Left lung (tissue), 4 donors: ENCODE measurements at regions not wholly inside any gene's neighbourhood (a gene's known extent, or its start where the extent isn't known, plus 50 kb on each side); places are given as distances from the start of the nearest gene placed in this dataset.

Experiments used
- ATAC-seq: fragments of 200-7000 bp; cut with Tn5 transposase; one replicate; pipeline ENCODE4 v1.9.1; 2020; ENCODE audit warnings: moderate library complexity
- DNase-seq, 4 donors: peaks; one replicate each; pipeline ENCODE4 v3.0.0-alpha.2; 2013 to 2020
- H3K27ac ChIP-seq, 2 donors: fragments of 200-600 bp; sonication (generic) in 1 of 2; one replicate each; pipeline versions ENCODE4 v1.5.0 to v1.8.0; 2020 to 2021
- H3K27me3 ChIP-seq, 2 donors: fragments of 200-600 bp; sonication (generic) in 1 of 2; one replicate each; pipeline versions ENCODE4 v1.5.0 to v1.8.0; 2020 to 2021
- H3K36me3 ChIP-seq, 2 donors: fragments of 200-600 bp; sonication (generic) in 1 of 2; one replicate each; pipeline versions ENCODE4 v1.5.0 to v1.8.0; 2020 to 2021
- H3K4me1 ChIP-seq, 2 donors: fragments of 200-600 bp; one replicate each; pipeline ENCODE4 v1.8.0; 2021
- H3K4me3 ChIP-seq, 2 donors: fragments of 200-600 bp; sonication (generic) in 1 of 2; one replicate each; pipeline versions ENCODE4 v1.5.0 to v1.8.0; 2020 to 2021; ENCODE audit warnings: mild to moderate bottlenecking in 1 of 2
- H3K9me3 ChIP-seq, 2 donors: fragments of 200-600 bp; sonication (generic) in 1 of 2; one replicate each; pipeline versions ENCODE4 v1.5.0 to v1.8.0; 2020 to 2021
- CTCF ChIP-seq, 2 donors: fragments of 200-600 bp; sonication (generic) in 1 of 2; IDR thresholded peaks; one replicate each; pipeline versions ENCODE4 v1.5.0 to v1.8.0; 2021; ENCODE audit warnings: antibody characterized with exemption in 2 of 2
- intact Hi-C, 2 donors: fragments of 100-400 bp; cut with DNase I; formaldehyde crosslinking; loops; one replicate each; pipeline versions ENCODE4 v1.11.2 to v1.14.2; 2022
- donor health status: DM: no; HTN: yes; CAD: no.
- donor health status: DM: no; HTN: no; CAD: no.

- Histone ChIP-seq H3K4me1 (no peaks in the 10 kb centered on the region), H3K4me3 (no peak overlapping the region), H3K27me3 (no peaks in the 10 kb centered on the region), H3K27ac (no peak overlapping the region), H3K36me3 (no peaks in the 10 kb centered on the region), H3K9me3 (no peaks in the 10 kb centered on the region)
- TF ChIP-seq CTCF (IDR thresholded peaks at IDR 0.05) = no peak
- no peak for ATAC-seq
- intact Hi-C loops = no loop called here
- no peak for DNase-seq
These were observed 92.2 kb upstream of the RAD23B start for GRCh38 chr9:107190936-107191290.

DNA sequence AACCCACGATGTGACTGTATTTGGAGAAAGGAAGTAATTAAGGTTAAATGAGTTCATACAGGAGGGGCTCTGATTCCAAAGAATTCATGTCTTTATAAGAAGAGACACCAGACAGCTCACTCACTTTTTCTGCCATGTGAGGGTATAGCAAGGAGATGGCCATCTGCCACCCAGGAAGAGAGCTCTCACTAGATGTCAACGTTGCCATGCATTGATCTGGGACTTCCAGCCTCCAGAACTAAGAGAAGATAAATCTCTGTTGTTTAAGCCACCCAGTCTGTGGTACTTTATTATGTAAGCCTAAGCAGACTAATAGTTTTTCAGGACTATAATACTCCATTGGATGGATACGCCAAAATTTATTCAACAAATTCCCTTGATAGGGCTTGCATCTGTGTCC lies 89.8 kb upstream of the RAD23B start:
- no peak for ATAC-seq
- intact Hi-C loops = no loop called here
- no peaks in the 10 kb centered on the region for H3K9me3 ChIP-seq

GRCh38 chr9:107198718-107199117 lies 84.4 kb upstream of the RAD23B start:
- intact Hi-C loops = no loop called here
- H3K36me3 ChIP-seq = no peaks in the 10 kb centered on the region
- no peaks in the 10 kb centered on the region for H3K4me1 ChIP-seq
- no peaks in the 10 kb centered on the region for H3K27me3 ChIP-seq
- TF ChIP-seq CTCF (IDR thresholded peaks at IDR 0.05) = no peak
- DNase-seq = no peak
- H3K27ac ChIP-seq = no peak overlapping the region
- no peak for ATAC-seq
- peaks cover 0 to 10% of the 10 kb centered on the region in 2 donors for H3K9me3 ChIP-seq
- no peak overlapping the region for H3K4me3 ChIP-seq

More for the DNA sequence above, 89.8 kb upstream of the RAD23B start:
- no peak for DNase-seq
- Histone ChIP-seq H3K27ac (no peak overlapping the region), H3K36me3 (no peaks in the 10 kb centered on the region), H3K4me1 (no peaks in the 10 kb centered on the region), H3K4me3 (no peak overlapping the region), H3K27me3 (no peaks in the 10 kb centered on the region)
- TF ChIP-seq CTCF (IDR thresholded peaks at IDR 0.05) = no peak

DNA sequence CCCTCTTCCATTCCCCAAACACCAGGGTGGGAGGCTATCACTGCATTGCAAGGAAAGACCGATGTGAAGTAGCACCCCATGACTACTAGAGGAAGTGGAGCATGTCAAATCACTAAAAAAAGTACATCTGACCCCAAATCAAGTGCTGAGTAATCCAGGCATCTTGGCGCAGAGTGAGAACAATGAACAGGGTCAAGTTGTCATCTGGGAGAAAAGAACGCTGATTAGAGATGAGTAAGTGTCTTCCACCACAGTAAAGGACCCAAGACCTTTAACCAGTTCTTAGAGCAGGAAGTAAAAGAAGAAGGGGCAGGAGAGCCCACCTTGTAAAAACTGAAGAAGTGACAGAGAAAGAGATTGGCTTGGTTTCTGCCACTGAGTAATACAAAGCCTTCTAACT lies 75.0 kb upstream of the RAD23B start:
- TF ChIP-seq CTCF (IDR thresholded peaks at IDR 0.05) = no peak
- peaks cover 0 to 7% of the 10 kb centered on the region in 2 donors for H3K4me1 ChIP-seq
- intact Hi-C loops = no loop called here
- no peak overlapping the region for H3K4me3 ChIP-seq
- no peaks in the 10 kb centered on the region for H3K27me3 ChIP-seq
- no peak overlapping the region for H3K27ac ChIP-seq
- peaks cover 0 to 3% of the 10 kb centered on the region in 2 donors for H3K9me3 ChIP-seq
- no peaks in the 10 kb centered on the region for H3K36me3 ChIP-seq
- ATAC-seq (no peak), DNase-seq (no peak)

GRCh38 chr9:107210775-107211174 lies 72.3 kb upstream of the RAD23B start:
- no peak overlapping the region for H3K4me3 ChIP-seq
- no peaks in the 10 kb centered on the region for H3K9me3 ChIP-seq
- no peak for DNase-seq
- H3K36me3 ChIP-seq = no peaks in the 10 kb centered on the region
- H3K4me1 ChIP-seq = peaks cover 0 to 26% of the 10 kb centered on the region in 2 donors
- H3K27ac ChIP-seq = no peak overlapping the region
- no peaks in the 10 kb centered on the region for H3K27me3 ChIP-seq
- no peak for TF ChIP-seq CTCF (IDR thresholded peaks at IDR 0.05)
- intact Hi-C loops = no loop called here
- ATAC-seq = no peak
